ENCODE measurements at regions not wholly inside any gene's neighbourhood (a gene's known extent, or its start where the extent isn't known, plus 50 kb on each side); places are given as distances from the start of the nearest gene placed in this dataset.

- no peak for TF ChIP-seq POLR2A (IDR thresholded peaks at IDR 0.05)
- TF ChIP-seq, protein P1, sequence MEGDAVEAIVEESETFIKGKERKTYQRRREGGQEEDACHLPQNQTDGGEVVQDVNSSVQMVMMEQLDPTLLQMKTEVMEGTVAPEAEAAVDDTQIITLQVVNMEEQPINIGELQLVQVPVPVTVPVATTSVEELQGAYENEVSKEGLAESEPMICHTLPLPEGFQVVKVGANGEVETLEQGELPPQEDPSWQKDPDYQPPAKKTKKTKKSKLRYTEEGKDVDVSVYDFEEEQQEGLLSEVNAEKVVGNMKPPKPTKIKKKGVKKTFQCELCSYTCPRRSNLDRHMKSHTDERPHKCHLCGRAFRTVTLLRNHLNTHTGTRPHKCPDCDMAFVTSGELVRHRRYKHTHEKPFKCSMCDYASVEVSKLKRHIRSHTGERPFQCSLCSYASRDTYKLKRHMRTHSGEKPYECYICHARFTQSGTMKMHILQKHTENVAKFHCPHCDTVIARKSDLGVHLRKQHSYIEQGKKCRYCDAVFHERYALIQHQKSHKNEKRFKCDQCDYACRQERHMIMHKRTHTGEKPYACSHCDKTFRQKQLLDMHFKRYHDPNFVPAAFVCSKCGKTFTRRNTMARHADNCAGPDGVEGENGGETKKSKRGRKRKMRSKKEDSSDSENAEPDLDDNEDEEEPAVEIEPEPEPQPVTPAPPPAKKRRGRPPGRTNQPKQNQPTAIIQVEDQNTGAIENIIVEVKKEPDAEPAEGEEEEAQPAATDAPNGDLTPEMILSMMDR (IDR thresholded peaks at IDR 0.05 in 8 of 11, conservative IDR thresholded peaks at IDR 0.05 in 3 of 11): no peak
Observed at GRCh38 chr7:49166441-49166840, 242.1 kb downstream of the CDC14C start.

Data from spleen (tissue), 7 donors.